NAMALWA (cell line): ENCODE measurements at regions not wholly inside any gene's neighbourhood (a gene's known extent, or its start where the extent isn't known, plus 50 kb on each side); places are given as distances from the start of the nearest gene placed in this dataset.
A peak's percentile ranks its signal among the peaks of the same experiment; 100 is the strongest.

Experiments used
- DNase-seq: peaks from one replicate; pipeline ENCODE4 v3.0.0-alpha.2; 2015; ENCODE audit warnings: low spot score

DNA sequence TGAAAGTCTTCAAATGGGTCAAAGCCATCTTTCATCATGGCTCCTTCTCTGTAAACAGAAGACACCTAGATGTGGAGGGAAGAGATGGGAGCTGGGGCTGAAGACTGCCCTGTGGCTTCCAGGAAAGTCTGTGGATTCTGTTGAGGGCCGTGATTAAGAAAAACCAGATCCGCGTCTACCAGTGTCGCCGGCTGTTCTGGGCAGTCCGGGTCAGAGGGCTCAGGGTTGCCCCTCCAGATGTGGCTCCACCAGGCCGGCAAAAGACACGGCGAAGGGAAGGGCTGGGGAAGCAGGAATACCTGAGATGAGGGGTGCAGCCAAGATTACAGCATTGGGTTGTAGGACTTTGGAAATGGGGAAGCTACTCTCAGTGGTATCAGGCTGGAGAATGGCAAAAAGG, 162.6 kb downstream of the RHOU start:
- no peak for DNase-seq

DNA sequence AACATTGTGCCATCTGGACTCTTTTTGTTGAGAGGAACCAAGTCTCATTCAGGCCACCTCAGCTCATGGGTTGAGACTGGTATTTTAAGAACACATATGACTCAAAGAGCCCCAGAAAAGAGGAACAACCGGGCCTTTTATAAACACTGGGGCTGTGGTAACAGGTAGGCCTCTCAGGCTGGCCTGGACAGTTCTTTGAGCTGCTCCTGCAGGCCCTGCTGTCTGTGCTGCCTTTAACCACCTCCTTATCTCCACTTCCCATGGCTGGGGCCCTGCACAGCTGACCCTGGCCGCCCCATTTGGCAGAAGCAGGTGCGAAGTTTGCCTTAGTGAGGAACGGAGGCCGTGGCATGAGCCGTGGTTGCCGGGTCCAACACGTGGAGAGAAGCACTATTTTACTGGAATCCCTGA, 163.3 kb downstream of the RHOU start:
- peak; percentile 15 for DNase-seq

DNA sequence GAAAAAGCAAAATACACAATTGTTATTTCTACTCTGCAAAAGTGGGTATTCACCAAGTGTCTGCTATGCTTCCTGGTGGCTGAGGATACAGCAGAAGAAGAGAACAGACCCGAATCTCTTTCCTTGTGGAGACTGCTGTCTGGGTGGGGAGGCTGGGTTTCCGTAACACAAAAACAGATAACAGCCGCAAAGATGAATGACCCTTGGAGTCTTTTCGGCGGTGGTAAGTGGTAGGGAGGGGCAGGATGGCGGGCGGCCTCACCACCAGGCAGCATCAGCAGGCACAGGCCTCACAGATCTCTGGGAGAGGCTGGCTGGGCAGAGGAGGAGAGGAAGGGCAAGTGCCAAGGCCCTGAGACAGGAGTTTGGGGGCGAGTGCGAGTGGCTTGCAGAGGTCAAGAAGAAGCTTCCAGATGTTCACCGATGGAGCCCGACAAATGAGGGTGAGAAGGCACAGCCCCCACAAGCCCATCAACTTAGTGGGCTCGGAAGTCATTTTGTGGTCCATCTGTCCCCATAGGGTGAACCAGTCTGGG, 164.2 kb downstream of the RHOU start:
- DNase-seq: no peak

DNA sequence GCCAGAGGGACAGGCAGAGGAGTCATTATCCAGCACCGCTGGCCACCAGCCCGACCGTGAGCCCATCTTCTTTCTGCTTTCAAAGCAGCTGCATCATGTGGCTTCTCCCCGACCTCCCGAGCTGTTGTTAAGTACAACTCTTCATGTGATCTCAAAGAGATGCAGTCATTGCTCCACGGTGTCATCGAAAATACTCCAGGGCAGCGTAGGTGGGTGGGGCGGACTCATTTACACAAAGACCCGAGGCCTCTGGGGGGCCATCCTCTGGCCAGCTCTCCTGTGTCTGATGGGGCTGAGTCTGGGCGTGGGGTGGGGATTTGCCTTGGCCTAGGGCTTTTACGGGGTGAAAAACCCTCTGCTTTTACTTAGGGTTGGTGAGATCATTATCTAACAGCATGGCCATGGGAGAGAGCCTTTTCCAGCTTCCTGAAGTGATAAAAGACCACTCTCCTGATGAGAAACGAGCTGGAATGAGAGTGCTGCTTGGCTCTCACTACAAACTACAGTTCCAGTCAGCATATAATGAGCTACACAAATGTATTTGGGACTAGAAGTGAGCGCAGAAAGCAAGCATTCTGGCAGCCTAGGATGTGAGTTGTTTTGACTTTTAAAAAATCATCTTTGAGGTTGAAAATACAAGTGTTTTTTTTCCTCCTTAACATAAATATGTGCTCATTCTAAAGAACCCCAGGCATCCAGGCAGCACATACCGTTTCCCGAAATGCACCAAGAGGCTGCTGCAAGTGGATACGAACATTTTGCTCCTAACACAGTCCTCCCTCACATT, 165.0 kb downstream of the RHOU start:
- no peak for DNase-seq

DNA sequence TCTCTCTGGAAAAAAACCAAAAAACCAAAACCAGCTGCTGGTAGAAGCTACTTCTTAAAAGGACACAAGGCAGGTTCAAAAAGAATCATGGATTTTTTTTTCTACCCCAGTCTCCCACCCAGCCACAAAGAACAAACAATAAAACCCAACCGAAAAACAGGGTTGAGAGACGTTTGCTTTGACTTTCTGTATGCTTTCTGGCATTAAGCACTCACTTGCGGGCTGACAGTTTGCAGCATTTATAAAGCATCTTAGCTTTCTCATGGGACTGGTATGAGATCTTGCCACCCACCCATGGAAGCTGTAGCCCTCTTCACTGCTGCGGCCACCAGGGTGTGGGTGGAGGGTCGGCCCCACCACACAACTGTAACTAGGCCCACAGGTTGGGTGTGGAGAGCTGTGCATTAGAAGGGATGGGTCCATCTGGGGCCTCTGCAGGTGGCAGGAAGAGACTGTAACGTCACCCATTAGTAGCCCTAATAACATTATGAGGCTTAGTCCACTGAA, 165.7 kb downstream of the RHOU start:
- no peak for DNase-seq

DNA sequence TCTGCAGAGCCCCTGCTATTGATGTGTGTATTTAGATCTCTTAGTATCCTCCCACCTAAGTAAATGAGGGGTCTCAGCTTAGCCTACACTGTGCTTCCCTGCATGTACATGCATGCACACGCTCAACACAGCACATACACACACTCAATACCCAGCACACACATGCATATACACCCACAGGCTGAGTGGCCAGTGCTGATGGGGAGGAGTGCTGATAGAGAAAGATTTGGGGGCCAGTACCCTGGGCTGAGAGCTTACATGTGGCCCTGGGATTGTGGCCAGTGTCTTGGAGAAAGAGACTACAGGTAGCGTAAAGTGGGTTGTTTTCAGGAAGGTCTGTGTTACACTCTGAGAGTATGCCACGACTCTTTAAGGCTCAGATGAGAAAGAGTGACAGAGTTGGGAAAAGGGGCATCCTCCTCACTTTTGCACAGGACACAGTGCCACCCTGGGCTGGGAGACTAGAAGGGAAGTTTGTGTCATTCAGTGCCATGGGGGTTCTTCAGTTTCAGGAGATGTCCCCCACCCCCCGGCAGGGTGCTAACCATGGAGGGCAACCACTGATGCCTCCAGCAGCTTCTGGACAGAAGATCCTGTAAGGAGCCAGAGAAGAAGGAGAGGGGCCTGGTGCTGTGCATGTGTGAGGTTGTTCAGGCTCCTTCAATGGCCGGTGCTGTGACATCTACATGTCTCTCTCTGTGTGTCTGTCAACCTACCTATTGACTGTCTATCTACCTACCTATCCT, 166.8 kb downstream of the RHOU start:
- DNase-seq: no peak

DNA sequence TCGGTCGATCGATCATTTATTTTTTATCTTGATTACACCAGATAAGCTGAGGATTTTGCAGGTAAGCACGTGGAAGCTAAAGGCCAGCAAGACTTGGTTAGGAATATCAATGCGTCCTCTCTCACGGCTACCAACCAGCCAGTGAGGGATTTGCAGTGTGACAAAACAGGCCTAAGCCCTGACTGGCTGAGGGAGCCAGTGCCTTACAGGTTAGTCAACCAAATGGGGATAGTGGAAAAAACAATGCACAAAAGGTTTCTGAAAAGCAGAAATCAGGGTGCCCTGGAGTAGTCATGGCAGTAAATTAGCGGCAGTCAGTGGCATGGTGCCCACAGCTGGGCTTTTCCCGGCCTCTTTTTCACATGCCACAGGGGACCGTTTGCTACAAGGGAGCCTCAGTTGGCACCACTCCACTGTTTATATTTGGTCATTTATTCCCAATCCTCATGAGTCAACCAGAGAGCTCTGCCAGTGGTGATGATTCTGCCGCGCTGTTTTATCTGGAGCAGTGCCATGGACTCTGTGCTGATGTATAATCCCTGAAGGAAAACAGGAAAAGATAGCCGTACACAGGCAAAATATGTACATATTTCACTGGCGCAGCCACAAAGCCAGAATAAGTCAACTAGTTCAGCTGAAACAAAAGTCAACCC, 167.6 kb downstream of the RHOU start:
- DNase-seq: no peak

DNA sequence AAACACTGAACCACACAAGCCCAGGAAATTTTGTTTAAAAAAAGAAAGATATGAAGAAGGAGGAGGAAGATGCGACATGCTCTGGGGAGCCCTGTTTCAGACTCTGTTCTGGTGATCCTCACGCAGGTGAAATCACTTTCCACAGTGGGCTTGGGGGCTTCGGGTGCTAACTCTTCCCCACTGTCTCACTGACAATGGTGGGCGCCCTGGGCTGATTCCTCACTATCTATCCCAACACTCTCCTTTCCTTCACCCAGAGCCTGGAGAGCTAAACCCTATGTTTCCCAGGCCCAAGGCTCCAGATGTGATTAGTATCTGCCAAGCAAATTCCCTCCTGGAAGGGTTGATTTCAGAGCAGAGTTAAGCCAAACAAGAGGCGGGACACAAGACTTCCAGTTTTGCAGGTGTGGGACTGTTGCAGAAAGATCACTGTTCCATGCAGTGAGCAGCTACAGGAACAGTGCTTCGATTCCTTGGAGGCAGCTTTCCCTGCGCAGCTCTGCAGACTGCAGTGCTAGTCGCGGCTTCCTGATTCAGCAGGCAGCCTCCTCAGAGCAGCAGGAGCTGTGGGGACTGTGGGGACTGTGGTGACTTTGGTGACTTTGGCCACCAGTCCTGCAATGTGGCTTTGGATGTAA, 168.3 kb downstream of the RHOU start:
- no peak for DNase-seq

DNA sequence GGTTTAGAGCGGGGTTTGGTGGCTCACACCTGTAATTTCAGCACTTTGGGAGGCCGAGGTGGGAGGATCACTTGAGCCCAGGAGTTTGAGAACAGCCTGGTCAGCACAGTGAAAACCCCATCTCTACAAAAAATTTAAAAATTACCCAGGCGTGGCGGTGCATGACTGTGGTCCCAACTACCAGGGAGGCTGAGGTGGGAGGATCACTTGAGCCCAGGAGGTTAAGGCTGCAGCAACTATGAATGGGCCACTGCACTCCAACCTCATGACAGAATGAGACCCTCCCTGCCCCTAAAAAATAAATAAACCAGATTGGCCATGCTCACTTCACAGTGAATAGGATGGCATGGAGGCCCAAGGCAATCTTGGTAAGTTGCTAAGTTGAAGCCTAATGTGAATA, 168.9 kb downstream of the RHOU start:
- no peak for DNase-seq

DNA sequence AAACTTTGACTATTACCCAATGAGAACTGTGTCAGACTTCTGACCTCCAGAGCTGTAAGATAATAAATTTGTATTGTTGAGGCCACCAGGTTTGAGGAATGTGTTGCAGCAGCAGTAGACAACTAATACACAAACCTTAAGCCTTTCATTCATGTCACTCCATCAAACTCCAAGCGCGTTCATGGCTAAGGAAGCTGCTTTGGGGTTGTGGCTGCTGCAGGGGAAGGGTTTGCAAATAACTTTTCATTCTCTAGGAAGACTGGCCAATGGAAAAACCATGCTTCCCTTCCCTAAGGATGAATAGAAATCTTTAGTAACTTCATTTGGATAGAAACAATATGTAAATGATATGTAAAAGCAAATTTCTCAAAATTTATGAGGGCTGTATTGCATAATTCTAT, 170.4 kb downstream of the RHOU start:
- DNase-seq: no peak

DNA sequence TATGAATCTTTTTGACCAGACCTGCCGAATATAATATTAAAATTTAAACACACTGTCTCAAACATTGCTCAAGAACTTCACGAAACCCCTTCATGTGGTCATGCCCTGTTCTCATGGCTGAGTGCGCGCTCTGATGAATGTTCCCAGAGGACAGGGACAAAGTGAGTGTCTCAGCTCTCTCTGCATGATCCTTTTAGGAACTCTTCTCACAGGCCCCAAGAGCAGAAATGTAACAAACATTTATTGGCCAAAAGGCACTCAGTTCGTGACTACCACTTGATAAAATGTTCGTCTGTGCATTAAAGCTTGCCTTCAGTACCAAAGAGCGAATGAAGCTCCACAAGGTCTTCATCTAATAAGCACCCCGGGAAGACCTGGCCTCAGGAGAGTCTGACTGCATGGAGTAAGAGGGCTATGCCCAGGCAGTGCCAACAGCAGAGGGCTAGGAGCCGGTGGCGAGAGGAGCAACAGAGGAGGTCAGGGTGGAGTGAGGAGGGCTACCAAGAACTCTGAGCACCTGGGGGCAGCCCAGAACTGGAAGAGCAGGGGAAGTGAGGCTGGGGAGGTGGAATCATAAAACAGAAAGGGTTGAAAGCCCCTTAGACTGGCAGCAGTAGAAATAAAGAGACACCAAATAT, 171.1 kb downstream of the RHOU start:
- DNase-seq: no peak

DNA sequence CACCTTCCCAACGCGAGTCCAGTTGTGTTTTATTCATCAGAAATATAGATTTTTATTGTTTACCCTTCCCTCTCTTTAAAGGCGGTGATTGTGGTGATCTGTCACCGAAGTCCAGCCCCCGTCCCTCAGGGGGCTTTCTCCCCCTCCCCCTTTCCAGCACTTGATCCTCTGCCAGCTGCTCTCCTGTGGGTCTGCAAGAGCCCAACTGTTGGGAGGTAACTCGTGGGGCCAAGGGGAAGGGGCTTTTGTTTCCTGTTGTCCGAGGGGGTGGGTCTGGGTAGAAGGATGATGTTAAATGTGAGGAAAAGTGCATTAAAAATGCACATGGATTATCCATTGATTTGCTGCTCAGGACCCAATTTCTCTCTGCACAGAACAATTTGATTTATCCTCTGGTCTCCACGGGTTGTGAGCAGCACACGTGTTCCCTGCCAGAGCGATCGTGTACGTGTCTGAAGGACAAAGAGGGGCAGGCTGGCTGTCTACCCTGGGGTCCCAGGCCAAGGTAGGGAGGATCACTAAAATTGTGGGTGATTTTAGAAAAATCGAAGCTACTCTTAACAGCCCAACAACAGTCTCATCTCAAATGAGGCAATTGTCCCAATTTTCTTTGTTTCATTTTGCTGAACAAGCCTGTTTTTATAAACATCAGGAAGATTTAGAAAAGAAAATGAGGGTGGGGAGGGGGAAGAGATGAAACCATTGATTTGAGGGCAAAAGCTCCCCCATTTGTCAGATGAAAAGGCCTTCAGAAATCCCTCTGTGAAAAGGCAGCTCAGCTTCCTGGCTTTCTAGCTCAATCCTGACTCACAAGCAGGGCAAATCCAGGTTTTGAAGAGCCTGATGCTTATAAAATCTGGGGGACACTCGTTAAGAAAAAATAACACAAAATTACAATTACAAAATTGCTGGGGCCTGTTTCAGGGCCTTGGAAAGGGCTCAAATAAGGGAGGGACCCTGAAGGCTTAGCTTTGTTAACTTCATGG, 176.2 kb downstream of the RHOU start:
- no peak for DNase-seq

DNA sequence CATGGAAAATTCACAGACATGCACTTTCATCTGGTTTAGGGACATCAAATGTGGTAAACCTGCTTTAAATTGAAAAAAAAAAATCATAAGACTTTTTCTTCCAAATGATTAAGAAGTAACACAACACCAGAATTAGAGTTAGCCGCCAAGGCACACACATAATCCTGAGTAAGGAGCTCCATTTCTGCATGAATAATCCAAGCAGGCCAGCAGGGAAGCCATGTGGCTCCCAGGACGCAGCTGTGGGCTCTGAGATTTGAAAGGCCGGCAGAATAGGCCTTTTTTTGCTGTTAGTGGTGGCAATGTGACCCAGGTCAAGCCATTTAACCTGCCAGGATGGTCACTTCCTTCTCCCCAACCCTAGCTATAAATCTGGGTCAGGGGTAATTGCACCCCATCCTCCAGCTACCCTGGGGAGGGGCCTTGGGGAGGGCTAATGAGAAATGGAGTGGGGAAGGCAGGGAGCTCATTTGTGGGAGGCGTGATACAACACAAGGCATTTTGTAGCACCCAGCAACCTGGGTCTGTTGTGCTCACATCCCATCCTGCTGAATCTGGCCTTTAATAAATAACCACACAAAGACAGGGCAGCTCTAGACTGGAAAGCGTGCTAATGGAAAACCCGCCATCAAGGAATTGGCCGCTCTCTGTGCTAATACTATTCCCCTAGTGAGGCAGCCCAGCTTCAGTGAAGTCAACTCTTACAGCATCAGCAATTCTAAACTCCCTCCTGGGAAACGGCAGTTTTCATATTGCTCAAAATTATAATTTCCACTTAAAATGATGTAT, 178.5 kb downstream of the RHOU start:
- no peak for DNase-seq

DNA sequence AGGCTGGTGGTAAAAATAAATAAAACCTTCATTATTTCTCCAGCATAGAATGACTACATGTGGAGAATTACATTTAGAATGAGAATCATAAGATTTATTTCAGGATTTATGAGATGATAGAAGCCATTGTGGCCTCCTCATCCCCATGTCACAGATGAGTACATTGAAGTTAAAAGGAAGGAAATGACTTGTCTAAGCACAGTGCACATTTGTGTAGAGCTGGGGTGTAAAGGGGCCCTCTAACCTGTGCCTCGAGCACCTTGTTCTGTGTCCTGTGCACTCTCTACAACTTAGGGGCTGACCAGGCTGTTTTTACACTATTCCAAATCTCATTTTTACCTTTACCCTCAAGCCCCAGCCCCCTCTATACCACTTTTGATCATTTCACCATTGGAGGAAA, 179.4 kb downstream of the RHOU start:
- DNase-seq: no peak

DNA sequence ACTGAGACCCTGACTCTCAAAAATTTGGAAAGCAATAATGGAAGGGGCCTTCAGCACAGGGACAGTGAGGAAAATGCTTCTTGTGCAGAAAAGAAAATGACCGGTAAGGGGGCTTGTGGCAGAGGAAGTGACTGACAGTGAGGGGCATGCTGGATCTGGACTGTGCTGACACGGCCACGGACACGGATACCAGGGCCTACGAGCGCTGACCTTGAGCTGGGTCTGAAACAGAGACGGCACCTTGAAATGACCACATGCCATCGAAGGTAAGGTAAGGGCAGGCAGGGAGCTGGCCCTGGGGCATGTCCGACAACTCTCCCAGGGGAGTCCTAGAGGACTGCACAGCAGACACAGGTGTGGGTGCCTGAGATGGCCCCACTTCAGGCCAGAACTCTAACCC, 182.1 kb downstream of the RHOU start:
- DNase-seq: no peak

DNA sequence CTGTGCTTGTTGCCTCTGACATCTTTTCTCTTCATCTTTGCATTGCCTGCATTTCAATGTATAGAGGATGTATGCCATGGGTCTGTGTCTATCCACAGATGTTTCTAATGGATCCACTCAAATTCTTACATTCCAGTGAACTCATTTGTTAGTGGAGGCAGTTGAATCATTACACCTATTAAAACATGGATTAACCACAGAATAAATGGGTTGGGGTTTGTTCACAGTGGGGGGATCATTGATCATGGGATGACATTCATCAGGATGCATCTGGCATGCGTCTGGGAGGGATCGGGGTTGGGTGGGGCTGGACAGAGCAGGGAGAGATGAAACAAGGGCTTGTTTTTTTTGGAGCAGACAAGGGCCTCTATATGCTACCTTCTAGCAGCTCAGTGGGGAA, 182.5 kb downstream of the RHOU start:
- no peak for DNase-seq

DNA sequence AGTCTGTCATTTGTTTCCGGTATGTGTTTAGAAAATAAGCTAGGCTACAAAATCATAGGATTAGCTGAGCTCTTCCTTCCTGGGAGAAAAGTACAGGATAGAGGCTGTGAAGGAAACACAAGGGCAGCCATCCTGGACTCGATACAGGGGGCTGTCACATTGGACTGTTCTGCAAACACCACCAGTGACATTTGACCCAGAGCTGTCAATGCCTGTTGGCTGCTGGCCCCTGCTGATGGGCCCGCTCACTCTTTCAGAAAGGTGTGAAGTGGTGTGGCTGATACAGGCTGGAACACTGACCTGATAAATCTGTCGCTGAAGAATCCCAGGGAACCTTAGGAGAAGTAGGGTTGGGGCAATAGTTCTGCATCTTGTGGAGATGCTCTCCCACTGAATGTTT, 183.1 kb downstream of the RHOU start:
- no peak for DNase-seq

DNA sequence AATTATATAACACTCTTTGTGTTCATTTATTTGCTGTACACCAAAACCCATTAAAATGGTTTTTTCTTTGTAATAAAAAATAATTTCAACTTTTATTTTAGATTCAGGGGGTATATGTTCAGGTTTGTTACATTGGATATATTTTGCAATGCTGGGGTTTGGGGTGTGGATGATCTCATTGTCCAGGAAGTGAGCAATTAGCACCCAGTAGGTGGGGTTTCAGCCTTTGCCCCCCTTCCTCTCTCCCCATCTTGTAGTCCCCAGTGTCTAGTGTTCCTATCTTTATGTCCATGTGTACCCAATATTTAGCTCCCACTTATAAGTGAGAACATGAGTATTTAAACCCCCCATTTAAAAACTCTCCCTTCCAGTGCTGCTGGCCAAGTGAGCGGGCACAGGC, 184.6 kb downstream of the RHOU start:
- DNase-seq: no peak

DNA sequence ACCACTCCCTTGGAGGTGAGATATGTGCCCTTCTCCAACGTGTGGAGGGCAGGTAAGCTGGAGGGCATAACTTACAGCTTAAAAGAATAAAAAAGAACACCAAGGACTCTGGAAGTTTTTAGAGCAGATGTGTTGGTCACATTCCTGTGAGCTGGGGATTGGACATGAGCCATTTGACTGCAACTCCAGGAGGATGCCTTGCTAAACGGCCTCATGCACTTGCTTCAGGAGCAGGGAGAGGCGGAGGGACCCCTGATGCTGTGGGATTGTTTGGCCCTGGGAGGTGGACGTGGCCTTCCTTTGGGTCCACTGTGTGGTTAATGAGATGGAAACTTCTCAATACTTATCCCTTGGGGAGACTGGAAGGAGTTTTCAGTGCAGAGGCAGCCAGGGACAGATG, 185.6 kb downstream of the RHOU start:
- DNase-seq: no peak

DNA sequence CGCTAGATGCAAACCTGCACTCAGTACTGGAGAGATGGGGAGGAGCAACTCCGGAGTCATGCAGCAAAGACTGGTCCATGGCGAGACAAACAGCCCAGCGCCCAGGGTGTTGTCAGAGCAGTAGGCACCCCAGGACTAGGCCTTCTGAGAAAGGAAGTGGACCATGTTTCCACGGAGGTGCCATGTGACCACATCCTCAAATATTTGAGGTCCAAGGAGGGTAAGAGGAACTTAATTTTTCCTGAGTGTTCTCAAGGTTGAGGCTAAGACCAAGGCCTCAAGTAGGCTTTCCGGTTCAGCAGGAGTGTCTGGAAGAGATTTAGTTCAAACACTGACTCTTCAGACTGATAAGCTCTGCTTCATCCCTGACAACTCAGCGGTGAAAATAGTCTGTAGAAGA, 186.2 kb downstream of the RHOU start:
- DNase-seq: no peak
